Muscle layer of duodenum (tissue), 2 donors: ENCODE measurements at regions not wholly inside any gene's neighbourhood (a gene's known extent, or its start where the extent isn't known, plus 50 kb on each side); places are given as distances from the start of the nearest gene placed in this dataset.
"Not testable (repeated sequence)": the region's sequence is repeated elsewhere in the genome, so short reads cannot be mapped to it uniquely, and the experiment has no call there.

Source experiments
- H3K27ac ChIP-seq: one replicate; pipeline ENCODE4 v1.7.0; 2013; ENCODE audit warnings: mild to moderate bottlenecking, low read length
- H3K27me3 ChIP-seq: one replicate; pipeline ENCODE4 v1.7.0; 2013; ENCODE audit warnings: low read depth, mild to moderate bottlenecking, control low read depth, low read length
- H3K36me3 ChIP-seq, 2 donors: one replicate each; pipeline ENCODE4 v1.7.0; 2013; ENCODE audit warnings: low read length in 2 of 2, control low read depth in 1 of 2, mild to moderate bottlenecking in 1 of 2; ENCODE audit not compliant: insufficient read depth in 2 of 2, control insufficient read depth in 1 of 2
- H3K4me1 ChIP-seq, 2 donors: one replicate each; pipeline ENCODE4 v1.7.0; 2013; ENCODE audit warnings: low read length in 2 of 2, mild to moderate bottlenecking in 2 of 2, control low read depth in 1 of 2, moderate library complexity in 1 of 2; ENCODE audit not compliant: insufficient read depth in 2 of 2, control insufficient read depth in 1 of 2
- H3K4me3 ChIP-seq, 2 donors: one replicate each; pipeline ENCODE4 v1.7.0; 2013; ENCODE audit warnings: low read length in 2 of 2, low read depth in 1 of 2, mild to moderate bottlenecking in 1 of 2
- H3K9me3 ChIP-seq, 2 donors: one replicate each; pipeline ENCODE4 v1.7.0; 2013; ENCODE audit warnings: low read length in 2 of 2, control low read depth in 1 of 2, mild to moderate bottlenecking in 1 of 2; ENCODE audit not compliant: control insufficient read depth in 1 of 2
- donor health status: healthy.

- H3K4me3 ChIP-seq, result no peak overlapping the region
- H3K27ac ChIP-seq, result no peak overlapping the region
- H3K9me3 ChIP-seq, result no peaks in the 10 kb centered on the region
- peaks cover 0 to 25% of the 10 kb centered on the region in 2 donors for H3K4me1 ChIP-seq
- no peaks in the 10 kb centered on the region for H3K27me3 ChIP-seq
- no peaks in the 10 kb centered on the region for H3K36me3 ChIP-seq
These were observed 205.6 kb downstream of the RHOU start for GRCh38 chr1:228940926-228941325.

DNA sequence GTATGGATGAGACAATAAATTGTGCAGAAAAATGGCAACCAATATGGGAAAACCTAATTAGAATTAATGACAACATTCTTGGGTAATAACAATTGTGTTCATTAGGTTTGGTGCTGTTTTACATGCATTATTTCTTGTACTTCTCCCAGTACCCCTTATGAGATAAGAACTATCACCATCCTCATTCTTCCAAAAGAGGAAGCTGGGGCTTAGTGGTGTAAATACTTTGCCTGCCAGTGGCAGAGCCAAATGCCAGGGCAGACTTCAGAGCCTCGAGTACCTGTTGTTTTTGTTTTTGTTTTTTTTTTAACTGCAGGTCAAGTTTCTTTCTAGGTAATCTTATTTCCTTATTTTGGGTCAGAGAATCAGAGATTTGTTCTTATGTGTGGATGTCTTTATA lies 206.4 kb downstream of the RHOU start:
- Histone ChIP-seq H3K4me3 (no peak overlapping the region), H3K27ac (no peak overlapping the region), H3K36me3 (no peaks in the 10 kb centered on the region), H3K9me3 (no peaks in the 10 kb centered on the region), H3K27me3 (no peaks in the 10 kb centered on the region), H3K4me1 (peaks cover 0 to 25% of the 10 kb centered on the region in 2 donors)

DNA sequence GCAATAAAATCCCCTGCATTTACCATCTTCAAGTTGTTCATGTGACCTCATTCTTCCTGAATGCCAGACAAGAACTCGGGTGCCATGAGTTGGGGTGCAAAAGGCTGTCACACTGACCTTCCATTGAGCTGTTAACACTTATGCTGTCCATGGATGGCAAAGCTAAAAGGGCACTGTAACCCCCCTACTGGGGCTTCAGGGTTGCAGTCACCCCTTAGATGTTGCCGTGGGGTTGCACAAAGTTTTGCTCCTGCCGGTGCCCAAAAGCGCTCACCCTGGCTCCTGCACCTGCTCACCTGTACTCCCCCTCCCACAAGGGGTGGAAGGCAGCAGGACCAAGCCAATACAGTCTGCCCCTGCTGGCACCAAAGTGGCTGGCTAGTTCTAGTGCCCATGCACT lies 208.2 kb downstream of the RHOU start:
- no peaks in the 10 kb centered on the region for H3K9me3 ChIP-seq
- peaks cover 0 to 11% of the 10 kb centered on the region in 2 donors for H3K4me1 ChIP-seq
- no peak overlapping the region for H3K27ac ChIP-seq
- H3K36me3 ChIP-seq, result no peaks in the 10 kb centered on the region
- no peak overlapping the region for H3K4me3 ChIP-seq
- no peaks in the 10 kb centered on the region for H3K27me3 ChIP-seq

- peaks cover 0 to 11% of the 10 kb centered on the region in 2 donors for H3K4me1 ChIP-seq
- H3K9me3 ChIP-seq, result no peaks in the 10 kb centered on the region
- no peaks in the 10 kb centered on the region for H3K36me3 ChIP-seq
- H3K27ac ChIP-seq, result no peak overlapping the region
- H3K4me3 ChIP-seq, result no peak overlapping the region
- no peaks in the 10 kb centered on the region for H3K27me3 ChIP-seq
These were observed 209.0 kb downstream of the RHOU start for GRCh38 chr1:228944296-228944695.

- Histone ChIP-seq H3K36me3 (no peaks in the 10 kb centered on the region), H3K4me1 (peaks cover 0 to 11% of the 10 kb centered on the region in 2 donors), H3K9me3 (no peaks in the 10 kb centered on the region), H3K4me3 (no peak overlapping the region), H3K27ac (no peak overlapping the region), H3K27me3 (no peaks in the 10 kb centered on the region)
These were observed 209.7 kb downstream of the RHOU start for GRCh38 chr1:228944935-228945371.

- H3K9me3 ChIP-seq, result no peaks in the 10 kb centered on the region
- H3K4me3 ChIP-seq, result no peak overlapping the region
- peaks cover 0 to 11% of the 10 kb centered on the region in 2 donors for H3K4me1 ChIP-seq
- H3K36me3 ChIP-seq, result no peaks in the 10 kb centered on the region
- no peaks in the 10 kb centered on the region for H3K27me3 ChIP-seq
- H3K27ac ChIP-seq, result no peak overlapping the region
These were observed 210.6 kb downstream of the RHOU start for GRCh38 chr1:228945885-228946284.

- H3K4me3 ChIP-seq, H3K4me1 ChIP-seq, H3K27me3 ChIP-seq, H3K27ac ChIP-seq, H3K9me3 ChIP-seq, H3K36me3 ChIP-seq: not testable (repeated sequence)
These were observed 214.3 kb downstream of the RHOU start for GRCh38 chr1:228949617-228950016.

DNA sequence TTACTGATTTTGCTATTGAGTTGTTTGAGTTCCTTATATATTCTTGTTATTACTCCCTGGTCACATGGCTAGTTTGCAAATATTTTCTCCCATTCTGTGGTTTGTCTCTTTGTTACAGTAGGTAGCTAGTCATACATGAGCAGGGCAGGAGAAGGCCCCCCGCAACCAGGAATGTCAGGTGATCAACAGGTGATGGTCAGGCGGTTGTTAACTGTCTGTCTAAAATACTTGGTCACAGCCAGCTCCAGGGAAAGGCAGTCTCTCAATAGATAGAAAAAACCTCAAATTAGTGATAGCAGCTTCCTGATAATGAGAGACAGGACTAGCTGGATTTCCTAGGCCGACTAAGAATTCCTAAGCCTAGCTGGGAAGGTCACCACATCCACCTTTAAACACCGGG lies 217.9 kb downstream of the RHOU start:
- Histone ChIP-seq H3K9me3 (no peaks in the 10 kb centered on the region), H3K27ac (no peak overlapping the region), H3K4me3 (no peak overlapping the region), H3K4me1 (no peaks in the 10 kb centered on the region), H3K27me3 (no peaks in the 10 kb centered on the region), H3K36me3 (no peaks in the 10 kb centered on the region)

DNA sequence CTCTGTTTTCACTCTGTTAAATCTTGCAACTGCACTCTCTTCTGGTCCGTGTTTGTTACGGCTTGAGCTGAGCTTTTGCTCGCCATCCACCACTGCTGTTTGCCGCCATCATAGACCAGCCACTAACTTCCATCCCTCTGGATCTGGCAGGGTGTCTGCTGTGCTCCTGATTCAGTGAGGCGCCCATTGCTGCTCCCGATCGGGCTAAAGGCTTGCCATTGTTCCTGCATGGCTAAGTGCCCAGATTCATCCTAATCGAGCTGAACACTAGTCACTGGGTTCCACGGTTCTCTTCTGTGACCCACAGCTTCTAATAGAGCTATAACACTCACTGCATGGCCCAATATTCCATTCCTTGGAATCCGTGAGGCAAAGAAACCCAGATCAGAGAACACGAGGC lies 218.5 kb downstream of the RHOU start:
- not testable (repeated sequence) for H3K27ac ChIP-seq, H3K36me3 ChIP-seq, H3K27me3 ChIP-seq, H3K9me3 ChIP-seq, H3K4me1 ChIP-seq, H3K4me3 ChIP-seq

DNA sequence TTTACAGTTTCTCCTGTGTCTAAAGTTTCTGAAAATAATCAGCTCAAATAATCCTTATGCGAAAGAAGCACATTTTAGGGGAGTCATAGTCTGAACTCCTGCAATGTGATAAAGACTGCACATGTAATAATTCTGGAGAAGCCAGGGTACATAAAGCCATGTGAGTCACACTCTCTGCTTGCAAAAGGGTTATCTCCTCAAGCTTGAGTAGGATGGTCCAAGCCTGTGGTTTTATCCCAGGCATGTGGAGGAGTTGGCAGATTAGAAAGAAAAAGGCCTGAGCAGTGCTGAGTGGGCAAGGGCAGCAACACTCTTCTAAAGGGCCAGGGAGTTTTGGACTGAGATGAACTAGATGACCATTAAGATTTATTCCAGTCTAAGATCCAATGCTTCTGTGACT lies 220.4 kb downstream of the RHOU start:
- Histone ChIP-seq H3K9me3 (no peaks in the 10 kb centered on the region), H3K36me3 (no peaks in the 10 kb centered on the region), H3K4me3 (no peak overlapping the region), H3K27me3 (no peaks in the 10 kb centered on the region), H3K4me1 (no peaks in the 10 kb centered on the region), H3K27ac (no peak overlapping the region)

GRCh38 chr1:228956864-228957263 lies 221.6 kb downstream of the RHOU start:
- no peaks in the 10 kb centered on the region for H3K36me3 ChIP-seq

DNA sequence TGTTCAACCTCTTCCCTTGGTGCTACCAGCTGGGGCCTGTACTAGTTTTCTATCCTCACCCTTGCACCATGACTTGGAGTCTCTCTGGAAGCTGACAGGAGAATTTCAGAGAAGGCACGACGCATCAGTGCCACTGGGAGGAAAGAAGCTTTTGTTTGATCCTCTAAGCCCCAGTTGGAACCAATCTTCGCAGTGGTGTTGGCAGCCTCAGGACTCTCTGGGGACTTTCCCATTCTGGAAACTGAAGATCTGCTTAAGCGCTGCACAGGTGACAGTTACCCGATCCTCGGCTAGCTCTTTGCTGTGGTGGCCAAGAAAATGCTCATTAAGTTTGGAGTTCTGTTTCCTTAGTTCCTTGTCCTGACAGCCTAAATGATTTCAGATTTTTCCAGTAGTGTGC lies 222.3 kb downstream of the RHOU start:
- Histone ChIP-seq H3K4me3 (no peak overlapping the region), H3K9me3 (no peaks in the 10 kb centered on the region), H3K27ac (no peak overlapping the region), H3K27me3 (no peaks in the 10 kb centered on the region), H3K36me3 (no peaks in the 10 kb centered on the region), H3K4me1 (no peaks in the 10 kb centered on the region)

More at GRCh38 chr1:228956864-228957263, 221.6 kb downstream of the RHOU start:
- no peaks in the 10 kb centered on the region for H3K27me3 ChIP-seq
- no peak overlapping the region for H3K4me3 ChIP-seq
- no peaks in the 10 kb centered on the region for H3K9me3 ChIP-seq
- H3K4me1 ChIP-seq, result no peaks in the 10 kb centered on the region
- H3K27ac ChIP-seq, result no peak overlapping the region
